Fibroblast of the aortic adventitia (primary cell): ENCODE measurements at regions not wholly inside any gene's neighbourhood (a gene's known extent, or its start where the extent isn't known, plus 50 kb on each side); places are given as distances from the start of the nearest gene placed in this dataset.

Source experiments
- DNase-seq: peaks from one replicate; pipeline ENCODE4 v3.0.0-alpha.2; 2010; ENCODE audit warnings: low read depth
- H3K4me3 ChIP-seq: 2 replicates; pipeline ENCODE4 v1.5.1; 2011; ENCODE audit warnings: low read depth, mild to moderate bottlenecking, control low read depth, low read length, moderate library complexity
- CTCF ChIP-seq: IDR thresholded peaks from 2 replicates; pipeline ENCODE4 v1.5.1; 2011; ENCODE audit warnings: mild to moderate bottlenecking, low read length, control low read depth, inconsistent platforms; ENCODE audit not compliant: insufficient read depth

GRCh38 chr1:232425421-232425820 lies 204.5 kb downstream of the SIPA1L2 start:
- H3K4me3 ChIP-seq: no peak overlapping the region
- no peak for TF ChIP-seq CTCF
- no peak for DNase-seq

- TF ChIP-seq CTCF: no peak
- peak; percentile 6 for DNase-seq
- no peak overlapping the region for H3K4me3 ChIP-seq
Observed at GRCh38 chr1:232423591-232423990, 206.3 kb downstream of the SIPA1L2 start.

GRCh38 chr1:232422898-232423297 lies 207.0 kb downstream of the SIPA1L2 start:
- no peak overlapping the region for H3K4me3 ChIP-seq
- peak; percentile 9 for DNase-seq
- TF ChIP-seq CTCF: no peak

GRCh38 chr1:232422098-232422497 lies 207.8 kb downstream of the SIPA1L2 start:
- DNase-seq: peak; percentile 17
- no peak for TF ChIP-seq CTCF
- H3K4me3 ChIP-seq: no peak overlapping the region

GRCh38 chr1:232421143-232421796 lies 208.7 kb downstream of the SIPA1L2 start:
- TF ChIP-seq CTCF: no peak
- H3K4me3 ChIP-seq: no peak overlapping the region
- no peak for DNase-seq

- no peak overlapping the region for H3K4me3 ChIP-seq
- no peak for TF ChIP-seq CTCF
- DNase-seq: no peak
Observed at GRCh38 chr1:232417636-232418248, 212.2 kb downstream of the SIPA1L2 start.
